ENCODE measurements at regions not wholly inside any gene's neighbourhood (a gene's known extent, or its start where the extent isn't known, plus 50 kb on each side); places are given as distances from the start of the nearest gene placed in this dataset.

DNA sequence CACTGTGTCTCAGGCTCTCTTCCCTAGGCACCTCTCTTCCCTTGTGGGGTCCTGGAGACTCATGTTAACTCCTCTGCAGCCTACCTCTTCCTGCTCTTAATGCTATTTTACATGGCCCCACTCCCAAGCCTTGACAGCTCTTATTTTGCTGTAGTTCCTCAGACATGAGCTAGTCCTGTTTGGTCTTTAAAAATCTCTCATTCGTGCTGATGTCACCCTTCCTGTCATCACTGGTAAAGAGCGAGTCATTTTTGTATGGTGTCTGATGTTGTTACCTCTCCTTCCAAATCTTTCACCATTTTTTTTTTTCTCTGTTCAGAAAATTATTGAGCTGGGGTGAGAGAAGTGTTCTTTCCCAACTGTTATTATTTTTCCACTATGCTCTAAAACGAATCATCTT lies 84.8 kb upstream of the ZBED5 start:
- peak; percentile 26 for DNase-seq

DNA sequence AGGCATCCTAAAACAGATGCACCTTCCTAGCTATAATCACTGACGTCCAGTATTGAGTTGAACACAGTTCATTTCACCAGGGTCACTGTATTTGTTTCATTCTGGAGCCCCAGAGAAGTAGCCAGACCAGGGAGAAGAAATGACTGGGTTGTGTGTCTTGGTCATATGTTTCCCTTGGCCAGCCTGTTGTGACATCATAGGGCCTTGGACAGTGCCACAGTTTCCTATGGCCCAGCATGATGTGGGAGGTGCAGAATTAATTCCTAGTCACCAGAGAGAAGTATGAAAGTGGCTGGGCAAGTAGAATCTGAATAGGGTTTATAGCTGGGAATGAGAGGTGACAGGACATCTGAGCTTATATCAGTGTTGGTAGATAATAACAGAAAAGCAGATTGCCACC lies 84.0 kb upstream of the ZBED5 start:
- no peak for DNase-seq

DNA sequence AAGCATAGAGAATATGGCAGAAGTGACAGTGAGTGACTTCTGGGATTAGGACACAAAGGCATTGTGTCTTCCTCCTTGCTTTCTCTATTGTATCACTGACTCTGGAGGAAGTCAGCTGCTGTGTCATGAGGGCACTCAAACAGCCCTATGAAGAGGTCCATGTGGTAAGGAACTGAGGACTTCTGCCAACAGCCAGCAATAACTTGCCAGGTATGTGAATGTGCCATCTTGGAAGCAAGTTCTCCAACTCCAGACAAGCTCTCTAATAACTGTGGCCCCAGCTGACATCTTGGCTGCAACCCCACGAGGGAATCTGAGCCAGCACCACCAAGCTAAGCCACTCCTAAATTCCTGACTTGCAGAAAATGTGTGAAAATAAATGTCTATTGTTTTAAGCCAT lies 83.6 kb upstream of the ZBED5 start:
- DNase-seq, result no peak

DNA sequence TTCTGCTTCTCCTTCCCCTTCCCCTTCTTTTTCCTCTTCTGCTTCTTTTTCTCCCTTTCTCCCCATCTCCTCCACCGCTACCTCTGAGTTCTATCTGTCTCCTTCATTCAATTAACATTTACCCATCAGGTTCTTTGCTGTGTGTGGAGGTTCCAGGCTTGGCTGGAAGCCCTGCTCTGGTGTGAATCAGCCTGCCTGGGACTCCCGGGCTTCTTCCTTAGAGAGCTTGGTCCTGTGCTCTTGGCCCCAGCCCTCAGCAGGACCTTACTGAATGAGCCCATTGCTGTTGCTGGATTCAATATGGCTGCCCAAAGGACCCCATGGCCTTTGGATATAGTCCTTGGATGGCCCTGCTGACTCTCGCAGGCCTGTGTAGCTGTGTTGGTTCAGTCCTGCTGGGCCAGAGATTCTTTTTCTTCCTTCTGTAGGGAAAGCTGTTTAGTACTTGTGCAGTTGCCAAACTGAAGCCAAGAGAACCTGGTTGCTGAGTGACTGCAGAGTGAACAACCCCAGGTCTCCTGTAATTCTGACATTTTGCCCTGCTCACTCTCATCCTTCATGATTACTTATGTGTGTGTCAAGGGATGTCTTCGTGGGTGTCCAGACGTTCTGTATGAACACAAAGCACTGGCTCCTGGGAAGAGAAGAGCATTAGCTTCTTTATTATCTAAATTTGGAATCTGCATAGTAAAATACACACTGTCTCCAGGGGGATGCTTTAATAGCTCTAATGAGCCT lies 81.0 kb upstream of the ZBED5 start:
- DNase-seq, result no peak

DNA sequence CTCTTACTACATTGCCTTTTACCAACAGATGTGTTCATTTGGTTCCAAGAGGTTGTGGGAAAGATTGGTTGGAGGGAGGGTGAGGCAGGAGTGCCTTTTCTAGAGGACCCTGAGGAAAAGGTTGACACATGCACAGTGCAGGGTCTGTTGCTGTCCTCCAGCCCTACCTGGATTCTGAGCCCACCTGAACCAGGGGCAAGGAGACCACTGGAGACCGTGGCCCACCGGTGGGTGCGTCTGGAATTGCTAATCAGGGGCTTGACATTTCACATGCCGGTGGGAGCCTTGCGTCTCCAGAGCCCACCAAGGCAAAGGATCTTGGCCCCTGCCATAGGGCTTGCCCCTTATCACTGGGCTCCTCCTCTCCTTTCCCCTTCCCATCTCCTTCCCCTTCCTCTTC lies 80.4 kb upstream of the ZBED5 start:
- DNase-seq, result no peak

DNA sequence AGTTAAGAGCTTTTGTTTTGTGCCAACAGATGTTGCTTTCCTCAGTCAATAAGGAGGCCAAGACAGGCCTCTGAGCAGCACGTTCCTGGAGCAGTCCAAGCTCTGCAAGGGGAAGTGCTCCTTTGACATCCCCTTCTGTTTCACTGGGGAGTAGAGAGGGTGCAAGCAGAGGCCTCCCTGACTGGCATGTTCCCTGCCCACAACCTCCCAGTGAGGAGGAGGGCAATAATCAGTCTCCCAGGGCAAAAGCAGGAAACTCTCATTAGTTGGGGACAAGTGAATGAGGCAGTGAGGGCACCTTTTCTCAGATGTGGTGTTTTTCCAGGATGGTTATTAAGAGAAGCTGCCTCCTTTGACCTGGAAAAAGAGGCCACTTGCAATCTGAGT lies 79.5 kb upstream of the ZBED5 start:
- DNase-seq, result no peak

DNA sequence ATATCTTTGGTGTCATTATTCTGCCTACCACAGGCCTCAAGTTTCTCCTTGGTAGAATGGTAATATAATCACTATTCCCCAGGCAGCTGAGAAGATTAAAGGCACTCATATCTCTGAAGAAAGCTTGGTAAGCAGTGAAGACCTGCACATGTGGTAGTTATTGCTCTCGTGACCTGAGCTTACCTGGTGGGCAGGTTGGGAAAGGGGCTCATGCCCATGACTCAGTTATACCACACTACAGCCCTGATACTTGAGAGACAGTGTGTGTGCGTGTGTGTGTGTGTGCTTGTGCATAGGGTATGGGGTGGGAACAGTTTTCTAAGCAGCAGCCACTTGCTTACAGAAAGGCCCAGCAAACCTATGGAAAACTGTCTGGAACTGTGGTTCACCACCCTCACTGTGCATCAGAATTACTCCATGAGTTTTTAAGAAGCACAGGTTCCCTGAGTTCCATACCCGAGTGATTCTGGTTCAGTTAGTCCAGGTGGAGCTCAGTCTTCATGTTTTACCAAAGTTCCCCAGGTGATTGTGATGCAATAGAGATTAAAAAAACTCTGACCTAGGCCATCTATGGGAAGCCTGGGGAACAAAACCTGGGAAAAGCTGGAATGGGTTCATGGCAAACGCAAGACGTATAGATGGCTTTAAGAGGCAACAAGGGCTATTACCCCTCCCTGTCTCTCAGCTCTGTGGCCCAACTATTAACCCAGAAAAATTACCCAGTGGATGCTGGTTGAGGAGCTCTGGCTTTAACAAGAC lies 79.0 kb upstream of the ZBED5 start:
- no peak for DNase-seq

DNA sequence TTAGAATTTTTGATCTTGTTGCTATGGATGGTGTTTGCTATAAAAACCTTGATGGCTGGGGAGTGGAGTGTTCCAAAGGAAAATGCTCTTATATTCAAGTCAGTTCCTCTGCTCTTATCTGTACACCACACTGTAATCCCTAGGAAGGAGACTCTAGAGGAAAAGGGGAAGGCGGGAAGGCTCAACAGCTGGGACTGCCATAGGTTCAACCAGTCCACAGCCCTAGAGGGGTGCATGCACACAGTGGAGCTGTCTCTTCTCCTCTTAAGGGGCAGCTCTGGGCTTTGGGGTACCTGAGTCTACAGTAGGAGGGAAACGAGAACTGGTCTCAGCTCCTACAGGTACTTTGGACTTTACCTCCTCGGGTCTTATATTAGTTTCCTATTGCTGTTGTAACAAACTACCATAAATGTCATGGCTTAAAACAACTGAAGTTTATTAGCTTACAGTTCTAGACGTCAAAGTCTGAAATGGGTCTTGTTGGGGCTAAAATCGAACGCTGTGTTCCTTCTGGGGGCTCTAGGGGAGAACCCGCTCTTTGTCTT lies 77.2 kb upstream of the ZBED5 start:
- DNase-seq, result no peak

DNA sequence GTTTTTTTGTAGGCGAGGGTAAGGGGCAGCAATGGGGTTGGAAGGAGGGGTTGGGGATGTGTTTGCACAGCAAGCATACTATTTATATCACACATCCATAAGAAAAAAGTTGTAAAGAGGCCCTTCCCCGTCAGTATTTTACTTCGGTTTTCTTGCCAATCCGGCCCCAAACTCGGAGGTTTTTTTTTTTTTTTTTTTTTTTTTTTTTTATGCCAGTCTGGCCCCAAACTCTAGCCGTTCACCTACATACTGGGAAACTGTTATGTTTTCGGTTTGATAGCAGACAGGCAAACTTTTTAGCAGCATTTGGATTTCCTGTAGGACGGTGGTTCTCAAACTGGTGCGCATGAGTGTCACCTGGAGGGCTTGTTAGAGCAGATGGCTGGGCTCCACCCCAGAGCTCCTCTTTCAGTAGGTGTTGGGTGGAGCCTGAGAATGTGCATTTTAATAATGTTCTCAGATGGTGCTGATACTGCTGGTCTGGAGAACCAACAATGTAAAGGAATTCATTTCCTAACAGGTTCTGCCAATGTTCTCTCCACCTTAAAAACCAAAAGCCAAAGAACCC lies 76.5 kb upstream of the ZBED5 start:
- DNase-seq, result no peak

DNA sequence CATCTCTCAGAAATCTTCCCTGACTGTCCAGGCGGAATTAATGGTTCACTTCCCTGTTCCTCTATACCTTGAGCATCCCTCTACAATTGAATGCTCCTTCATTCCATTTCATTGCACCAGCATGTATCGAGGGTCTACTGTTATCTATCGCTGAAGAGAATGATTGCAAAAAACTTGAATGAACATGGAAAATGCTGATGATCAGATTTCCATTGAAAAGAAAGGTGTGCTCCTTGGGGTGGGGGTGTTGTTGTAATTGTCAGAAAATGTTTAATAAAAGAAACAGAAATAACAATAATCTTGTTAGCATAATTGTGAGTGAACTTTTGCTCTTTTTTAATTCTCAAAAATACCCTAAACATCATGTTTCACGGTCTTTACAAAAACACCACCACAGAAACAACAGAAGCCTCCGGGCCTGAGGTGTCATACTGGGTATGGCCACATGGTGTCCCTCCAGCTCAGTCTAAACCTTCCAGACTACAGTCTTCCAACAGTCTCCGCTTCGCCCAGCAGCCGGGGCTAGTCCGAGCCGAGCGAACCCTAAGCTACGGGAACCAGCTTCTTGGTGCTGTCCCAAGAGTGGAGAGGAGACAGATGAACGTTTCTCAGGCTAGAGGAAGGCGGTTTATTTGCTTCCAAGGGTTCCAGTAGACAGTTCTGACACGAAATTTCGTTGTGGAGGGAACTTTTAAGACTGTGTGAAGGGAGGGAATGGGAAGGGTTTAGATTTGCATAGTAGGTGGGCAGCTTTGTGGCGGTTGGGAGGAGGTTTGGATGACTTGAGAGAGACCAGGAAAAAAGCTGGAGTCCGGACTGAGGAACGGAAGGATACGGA lies 75.8 kb upstream of the ZBED5 start:
- DNase-seq, result peak; percentile 85

DNA sequence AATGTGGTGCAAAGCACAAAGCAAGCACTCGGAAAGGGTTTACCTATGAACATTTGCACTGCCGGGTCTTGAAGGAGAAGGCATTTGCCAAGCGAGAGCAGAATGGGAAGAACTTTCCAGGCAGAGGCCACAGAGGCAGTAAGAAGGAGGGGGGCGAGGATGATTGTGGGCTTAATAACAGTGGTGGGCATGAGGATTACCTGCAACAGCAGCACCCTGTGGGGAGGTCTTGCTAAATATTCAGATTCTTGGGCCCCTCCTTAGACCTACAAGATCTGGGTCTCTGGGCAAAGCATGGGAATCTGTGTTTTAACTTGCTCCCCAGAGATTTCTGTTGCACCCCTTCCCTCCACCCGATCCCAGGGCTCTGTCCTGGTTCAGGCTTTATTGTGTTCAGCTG lies 75.1 kb upstream of the ZBED5 start:
- DNase-seq, result no peak

DNA sequence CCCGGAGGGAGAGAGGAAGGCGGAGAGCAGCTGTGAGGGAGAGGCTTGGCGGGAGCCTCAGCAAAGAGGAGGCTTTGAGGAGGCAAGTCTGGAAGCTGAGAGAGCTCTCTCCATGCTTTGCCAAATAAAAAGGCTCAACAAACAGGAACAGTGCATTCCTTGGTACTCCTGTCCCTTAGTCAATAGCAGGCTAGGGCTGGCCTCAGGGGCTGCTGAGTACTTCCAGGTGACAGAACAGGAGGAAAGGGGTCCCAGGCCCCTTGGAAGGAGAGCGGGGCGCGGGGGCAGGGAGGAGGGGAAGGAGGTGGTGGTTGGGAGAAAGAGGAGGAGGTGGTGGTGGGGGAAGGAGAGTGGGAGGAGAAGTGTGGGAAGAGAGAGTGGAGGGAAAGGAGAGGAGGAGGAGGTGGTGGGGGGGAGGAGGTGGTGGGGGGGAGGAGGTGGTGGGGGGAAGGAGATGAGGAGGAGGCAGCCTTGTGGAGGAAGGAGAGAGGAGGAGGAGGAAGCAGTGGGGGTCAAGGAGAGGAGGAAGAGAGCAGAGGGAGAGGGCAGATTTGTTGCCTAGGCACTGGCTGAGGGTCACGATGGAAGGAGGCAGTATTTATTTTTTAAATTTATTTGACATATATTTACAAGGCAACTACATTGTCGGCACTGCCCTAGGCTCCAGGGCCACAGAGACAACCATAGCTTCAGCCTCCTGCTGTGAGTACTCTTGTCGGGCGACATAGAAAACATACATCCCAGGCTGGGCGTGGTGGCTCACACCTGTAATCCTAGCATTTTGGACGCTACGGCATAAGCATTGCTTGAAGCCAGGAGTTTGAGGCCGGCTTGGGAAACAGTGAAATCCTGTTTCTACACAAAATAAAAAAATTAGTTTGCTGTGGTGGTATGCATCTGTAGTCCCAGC lies 74.2 kb upstream of the ZBED5 start:
- no peak for DNase-seq

DNA sequence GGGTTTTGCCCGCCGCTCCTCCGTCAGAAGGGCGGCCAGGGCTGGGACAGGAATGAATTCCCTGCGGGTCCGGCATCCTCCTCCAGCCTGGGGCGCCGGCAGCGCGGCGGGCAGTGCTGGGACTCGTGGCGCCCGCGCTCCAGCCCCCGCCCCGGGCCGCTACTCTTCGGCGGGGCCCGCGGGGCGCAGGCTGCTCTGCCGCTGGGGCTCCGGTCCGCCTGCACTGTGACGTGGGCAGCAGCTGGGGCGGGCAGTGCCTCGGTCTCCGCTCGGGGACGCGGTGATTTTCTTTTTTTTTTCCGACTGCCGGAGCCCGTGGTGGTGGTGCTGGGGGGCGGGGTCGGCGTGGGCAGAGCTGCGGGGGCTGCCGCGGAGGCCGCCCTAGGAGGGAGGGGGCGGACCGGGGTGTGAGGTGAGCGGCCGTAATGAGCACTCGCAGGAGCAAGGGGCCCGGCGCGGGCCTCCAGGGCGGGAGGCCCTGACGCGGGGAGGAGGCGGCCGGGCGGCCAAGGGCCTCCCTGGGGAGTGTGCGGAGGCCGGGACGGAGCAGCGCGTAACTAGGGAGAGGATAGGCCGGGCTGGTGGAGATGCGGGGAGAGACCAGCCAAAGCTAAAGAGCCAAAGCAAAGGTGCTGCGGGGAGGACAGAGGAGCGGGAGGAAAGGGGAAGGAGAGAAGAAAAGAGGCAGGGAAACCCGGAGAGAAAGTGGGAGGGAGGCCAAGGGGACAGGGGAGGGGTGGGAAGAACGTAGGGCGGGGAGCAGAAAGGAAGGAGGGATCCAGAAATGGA lies 73.3 kb upstream of the ZBED5 start:
- DNase-seq, result peak; percentile 18

DNA sequence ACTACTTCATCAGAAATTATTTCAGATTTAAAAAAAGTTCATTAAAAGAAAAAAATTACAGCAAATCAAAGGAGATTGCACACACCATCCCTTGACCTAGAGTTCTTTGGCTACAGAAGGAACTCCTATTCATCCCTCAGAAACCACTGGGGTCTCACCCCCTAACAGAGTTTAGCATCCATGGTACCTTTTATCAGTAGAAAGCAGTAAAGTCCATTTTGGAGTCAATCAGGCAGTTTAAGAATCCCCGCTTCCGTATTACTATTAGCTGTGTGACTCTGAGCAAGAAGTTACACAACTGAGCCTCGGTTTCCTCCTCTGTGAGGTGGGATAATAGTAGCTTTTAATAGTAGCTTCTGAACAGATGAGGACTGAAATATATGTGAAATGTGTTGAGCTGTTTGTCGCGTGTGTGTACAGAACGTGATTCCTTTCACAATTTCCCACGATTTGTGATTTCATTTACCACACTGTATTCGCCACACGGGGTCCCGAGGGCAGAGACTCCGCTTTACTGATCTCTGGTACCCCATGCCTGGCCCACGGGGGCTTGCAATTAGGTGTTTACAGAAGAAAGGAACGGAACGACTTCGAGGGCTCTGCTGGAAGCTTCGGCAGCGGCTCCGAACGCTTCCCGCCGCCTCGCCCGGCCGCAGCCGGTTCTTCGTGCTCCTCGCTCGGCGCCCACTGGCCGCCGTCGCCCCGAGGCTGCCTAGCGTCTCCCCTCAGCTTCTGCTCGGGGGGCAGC lies 72.5 kb upstream of the ZBED5 start:
- no peak for DNase-seq

DNA sequence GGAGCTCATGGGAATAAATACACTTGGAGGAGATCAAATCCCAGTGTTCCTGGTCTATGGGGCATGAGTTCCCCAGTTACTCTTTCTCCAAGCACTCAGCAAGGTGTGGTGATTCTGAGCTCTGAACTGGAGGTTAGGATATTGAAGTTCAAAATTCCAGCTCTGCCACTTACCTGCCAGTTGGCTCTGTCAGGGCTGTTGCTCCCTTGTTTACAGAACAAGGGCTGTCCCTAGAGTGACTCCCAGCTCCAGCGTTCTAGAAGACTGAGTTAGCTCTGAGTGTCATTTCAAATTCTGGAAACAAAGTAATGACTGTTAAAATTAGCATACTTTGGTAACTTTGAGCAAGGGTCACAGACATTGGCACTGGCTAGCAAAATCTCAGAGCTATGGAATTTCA lies 69.7 kb upstream of the ZBED5 start:
- DNase-seq, result no peak

DNA sequence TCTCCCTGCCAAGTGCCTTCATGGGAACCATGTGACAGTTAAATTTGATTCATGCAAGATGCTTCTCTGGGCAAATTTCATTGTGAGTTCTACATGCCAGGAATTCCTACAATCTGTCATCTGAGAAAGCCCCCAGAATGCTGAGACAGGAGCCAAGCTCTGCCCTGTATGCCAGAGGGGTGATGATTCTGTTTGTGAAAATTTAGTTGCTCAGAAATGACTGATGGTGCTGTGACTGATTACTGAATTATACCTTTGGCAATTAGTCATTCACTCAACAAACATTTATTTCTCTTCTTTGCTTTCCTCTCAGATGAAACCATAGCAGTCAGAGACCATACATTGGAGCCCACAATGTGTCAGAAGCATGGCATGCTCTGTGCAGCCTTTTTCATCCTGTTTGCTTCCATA lies 69.0 kb upstream of the ZBED5 start:
- peak; percentile 21 for DNase-seq

DNA sequence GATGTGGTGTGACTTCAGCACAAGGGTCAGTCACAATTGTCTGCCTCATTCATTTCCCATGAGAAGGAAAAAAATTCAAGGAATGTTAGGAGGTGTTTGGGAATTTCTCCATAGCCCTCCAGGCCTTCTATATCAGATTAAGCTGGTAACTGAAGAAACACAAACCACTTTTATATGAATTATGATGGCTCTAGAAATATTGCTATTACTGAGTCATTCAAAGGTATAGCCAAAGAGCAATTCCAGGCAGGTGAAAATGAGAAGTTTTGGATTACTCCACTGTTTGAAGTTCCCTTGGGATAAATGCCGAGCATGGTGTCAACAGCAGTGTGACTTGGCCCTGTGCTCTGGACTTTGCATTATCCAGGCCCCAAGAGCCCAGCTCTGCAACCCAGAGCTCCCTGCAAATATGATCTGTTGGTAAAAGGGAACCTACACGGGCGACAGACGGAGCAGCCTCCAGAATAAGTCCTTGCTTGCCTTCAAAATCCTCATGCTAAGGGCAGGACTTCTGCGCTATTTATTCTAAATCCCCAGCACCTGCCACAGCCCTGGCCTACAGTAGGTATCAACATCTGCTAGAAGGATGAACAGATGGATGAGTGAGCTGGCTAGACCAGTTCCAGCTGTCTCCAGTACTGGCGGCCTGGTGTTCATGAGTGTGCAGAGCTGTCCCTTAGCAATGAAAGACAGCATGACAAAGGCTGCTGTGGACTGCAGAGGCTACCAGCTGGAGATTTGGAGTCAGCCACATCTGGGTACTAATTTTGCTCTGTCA lies 67.5 kb upstream of the ZBED5 start:
- DNase-seq, result no peak

DNA sequence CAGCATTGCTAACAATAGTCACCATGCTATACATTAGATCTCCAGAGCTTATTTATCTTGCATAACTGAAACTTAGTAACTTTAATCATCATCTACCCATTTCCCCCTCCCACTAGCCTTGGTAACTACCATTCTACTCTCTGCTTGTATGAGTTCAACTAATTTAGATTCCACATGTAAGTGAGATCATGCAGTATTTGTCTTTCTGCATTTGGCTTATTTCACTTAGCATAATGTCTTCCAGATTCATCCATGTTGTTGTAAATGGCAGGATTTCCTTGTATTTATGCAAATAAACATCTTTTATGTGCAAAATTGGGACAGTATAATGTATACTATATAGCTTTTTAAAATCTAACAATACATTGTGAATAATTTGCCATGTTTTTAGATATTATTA lies 66.0 kb upstream of the ZBED5 start:
- no peak for DNase-seq

DNA sequence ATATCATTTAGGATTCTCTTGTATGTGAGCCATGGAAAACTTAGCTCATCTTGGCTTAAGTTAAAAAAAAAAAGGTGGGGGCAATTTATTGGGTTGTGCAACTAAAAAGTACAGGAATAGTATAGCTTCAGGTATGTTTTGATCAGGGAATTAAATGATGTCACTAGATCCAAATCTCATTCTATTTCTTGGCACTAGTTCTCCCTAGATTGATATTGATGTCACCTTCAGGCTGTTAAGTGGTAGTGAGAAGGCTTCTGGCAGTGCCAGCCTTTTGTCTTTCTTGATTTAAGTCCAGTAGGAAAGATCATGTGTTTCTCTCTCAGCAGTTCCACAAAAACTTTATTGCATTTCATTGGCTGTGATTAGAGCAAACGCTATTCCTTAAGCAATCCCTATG lies 65.0 kb upstream of the ZBED5 start:
- DNase-seq, result no peak

DNA sequence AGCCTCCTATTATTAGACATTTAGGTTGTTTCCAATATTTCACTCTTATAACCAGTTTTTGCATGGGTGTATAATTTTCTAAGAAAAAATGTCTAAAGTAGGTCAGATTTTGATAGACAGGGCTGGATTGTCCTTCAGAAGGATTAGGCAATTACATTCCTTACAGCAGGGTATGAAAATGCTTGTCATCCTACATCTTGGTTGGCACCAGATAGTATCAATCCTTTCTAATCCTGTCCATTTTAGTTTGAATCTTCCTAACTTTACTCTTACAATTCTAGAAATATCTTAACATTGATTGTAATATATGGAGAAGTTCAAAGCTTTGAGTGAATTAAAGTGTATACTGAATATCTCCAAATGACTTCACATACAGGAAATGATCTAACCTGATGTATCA lies 63.0 kb upstream of the ZBED5 start:
- DNase-seq, result no peak
